Naive thymus-derived CD4-positive, alpha-beta T cell (primary cell): ENCODE measurements at regions not wholly inside any gene's neighbourhood (a gene's known extent, or its start where the extent isn't known, plus 50 kb on each side); places are given as distances from the start of the nearest gene placed in this dataset.

Source experiments
- ATAC-seq: fragments of 150-1000 bp; cut with Tn5 transposase; 2 replicates; pipeline ENCODE4 v1.10.0; 2021; ENCODE audit warnings: mild to moderate bottlenecking, moderate library complexity
- CTCF ChIA-PET: fragments of 350-600 bp; sonication (Branson Sonifier 250); formaldehyde crosslinking; loops from one replicate; lab custom pipeline; 2021; ENCODE audit warnings: antibody characterized with exemption; lab: Charles Lee
- POLR2A ChIA-PET: fragments of 350-600 bp; sonication (Branson Sonifier 250); formaldehyde crosslinking; loops from one replicate; lab custom pipeline; 2021; ENCODE audit warnings: antibody characterized with exemption, inconsistent platforms; lab: Charles Lee
- DNase-seq, 9 donors: peaks; one replicate each; pipeline versions ENCODE4 v3.0.0 to v3.0.0-alpha.2; 2020 to 2022; ENCODE audit warnings: mixed read lengths in 1 of 9
- H3K27ac ChIP-seq: one replicate; pipeline ENCODE4 v1.7.0; 2013; ENCODE audit warnings: mild to moderate bottlenecking, low read depth, low read length, moderate library complexity
- H3K27me3 ChIP-seq, 2 donors: one replicate each; pipeline ENCODE4 v1.7.0; 2013; ENCODE audit warnings: low read length in 2 of 2, mild to moderate bottlenecking in 2 of 2, moderate library complexity in 2 of 2; ENCODE audit not compliant: control insufficient read depth in 2 of 2, insufficient read depth in 2 of 2
- H3K36me3 ChIP-seq, 3 experiments: 1 replicate in 2 of 3; 2 replicates in 1 of 3; pipeline ENCODE4 v1.7.0; 2013; ENCODE audit warnings: low read length in 3 of 3, mild to moderate bottlenecking in 3 of 3, moderate library complexity in 1 of 3; ENCODE audit not compliant: insufficient read depth in 3 of 3, control insufficient read depth in 2 of 3
- H3K4me1 ChIP-seq, 2 donors: one replicate each; pipeline ENCODE4 v1.7.0; 2013; ENCODE audit warnings: low read length in 2 of 2, mild to moderate bottlenecking in 2 of 2, moderate library complexity in 1 of 2; ENCODE audit not compliant: control insufficient read depth in 2 of 2, insufficient read depth in 2 of 2
- H3K4me3 ChIP-seq: 2 replicates; pipeline ENCODE4 v1.7.0; 2013; ENCODE audit warnings: mild to moderate bottlenecking, low read length
- H3K9me3 ChIP-seq, 3 experiments: 1 replicate in 2 of 3; 2 replicates in 1 of 3; pipeline ENCODE4 v1.7.0; 2013; ENCODE audit warnings: low read length in 3 of 3; ENCODE audit not compliant: control insufficient read depth in 2 of 3
- H3K27ac Mint-ChIP-seq, 9 donors: one replicate each; pipeline ENCODE4 v1.8.0; 2020 to 2022; ENCODE audit warnings: mixed read lengths in 9 of 9, mild to moderate bottlenecking in 8 of 9, moderate library complexity in 5 of 9, inconsistent platforms in 2 of 9
- H3K27me3 Mint-ChIP-seq, 5 donors: one replicate each; pipeline ENCODE4 v1.8.0; 2021 to 2022; ENCODE audit warnings: mixed read lengths in 5 of 5, mild to moderate bottlenecking in 1 of 5
- H3K36me3 Mint-ChIP-seq, 5 donors: one replicate each; pipeline ENCODE4 v1.8.0; 2020 to 2022; ENCODE audit warnings: mixed read lengths in 5 of 5, mild to moderate bottlenecking in 3 of 5, inconsistent platforms in 1 of 5
- H3K4me1 Mint-ChIP-seq, 7 donors: one replicate each; pipeline ENCODE4 v1.8.0; 2020 to 2022; ENCODE audit warnings: mixed read lengths in 7 of 7, mild to moderate bottlenecking in 3 of 7, inconsistent platforms in 1 of 7
- H3K4me3 Mint-ChIP-seq, 10 donors: one replicate each; pipeline ENCODE4 v1.8.0; 2020 to 2022; ENCODE audit warnings: mild to moderate bottlenecking in 10 of 10, mixed read lengths in 10 of 10, moderate library complexity in 6 of 10, inconsistent platforms in 2 of 10
- H3K9me3 Mint-ChIP-seq, 11 donors: one replicate each; pipeline ENCODE4 v1.8.0; 2020 to 2022; ENCODE audit warnings: mixed read lengths in 11 of 11, mild to moderate bottlenecking in 4 of 11, inconsistent platforms in 1 of 11, moderate library complexity in 1 of 11
- intact Hi-C, 2 donors: fragments of 100-400 bp; cut with micrococcal nuclease; formaldehyde crosslinking; loops; one replicate each; pipeline ENCODE4 v1.15.1; 2023

DNA sequence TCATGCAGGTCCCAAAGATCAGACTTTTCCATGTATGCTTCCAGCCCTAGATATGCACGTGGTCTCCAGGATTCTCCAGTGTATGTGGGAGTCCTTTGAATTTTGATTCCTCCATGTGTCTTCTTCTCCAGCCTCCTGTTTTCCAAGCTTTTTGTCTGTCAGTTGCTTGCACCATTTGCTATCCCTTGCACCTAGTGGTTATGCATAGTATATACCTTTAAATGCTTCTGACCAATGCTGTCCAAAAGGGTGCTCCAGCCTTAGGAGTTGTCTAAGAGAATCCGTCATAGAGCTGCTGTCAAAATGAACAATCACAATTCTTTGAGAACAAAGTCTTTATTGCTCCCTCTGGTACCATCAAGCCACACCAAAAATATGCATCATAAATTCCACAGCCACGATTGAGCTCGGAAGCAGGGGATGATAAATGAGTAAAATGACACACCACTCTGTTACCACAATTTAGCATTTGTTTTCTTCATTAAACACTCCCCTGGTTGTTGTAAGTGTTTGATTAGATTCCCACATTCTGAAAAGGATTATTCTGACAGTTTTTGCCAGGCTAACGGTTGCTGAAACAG is 706.2 kb upstream of the GJE1 start:
- Mint-ChIP-seq H3K36me3 (peaks cover 0 to 4% (median 0%) of the 10 kb centered on the region in 5 donors), H3K9me3 (peaks cover 0 to 24% (median 21%) of the 10 kb centered on the region in 11 donors), H3K27me3 (peaks cover 0 to 8% (median 5%) of the 10 kb centered on the region in 5 donors), H3K4me1 (no peaks in the 10 kb centered on the region), H3K4me3 (no peak overlapping the region), H3K27ac (no peak overlapping the region)
- Histone ChIP-seq H3K9me3 (peaks cover 0 to 11% (median 0%) of the 10 kb centered on the region in 3 experiments), H3K4me1 (no peaks in the 10 kb centered on the region), H3K36me3 (no peaks in the 10 kb centered on the region), H3K4me3 (no peak overlapping the region), H3K27me3 (no peaks in the 10 kb centered on the region), H3K27ac (no peak overlapping the region)
- CTCF ChIA-PET = no interaction called here
- ATAC-seq (no peak), DNase-seq (no peak)
- intact Hi-C loops = no loop called here
- POLR2A ChIA-PET = no interaction called here

DNA sequence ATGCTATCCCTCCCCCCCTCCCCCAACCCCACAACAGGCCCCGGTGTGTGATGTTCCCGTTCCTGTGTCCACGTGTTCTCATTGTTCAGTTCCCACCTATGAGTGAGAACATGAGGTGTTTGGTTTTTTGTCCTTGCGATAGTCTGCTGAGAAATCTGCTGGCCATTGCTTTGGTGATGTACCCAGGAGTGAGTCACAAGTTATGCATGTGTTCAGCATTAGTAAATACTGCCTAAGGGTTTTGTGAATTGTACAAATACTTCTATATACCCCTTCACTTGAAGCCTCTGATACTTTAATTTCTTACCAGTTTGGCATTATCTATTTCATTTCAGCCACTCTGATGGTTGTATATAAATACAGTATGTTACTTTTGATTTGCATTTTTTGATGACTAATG is 711.3 kb upstream of the GJE1 start:
- Histone ChIP-seq H3K4me3 (no peak overlapping the region), H3K36me3 (no peaks in the 10 kb centered on the region), H3K4me1 (no peaks in the 10 kb centered on the region), H3K9me3 (peaks cover 0 to 7% (median 0%) of the 10 kb centered on the region in 3 experiments), H3K27ac (no peak overlapping the region), H3K27me3 (no peaks in the 10 kb centered on the region)
- Mint-ChIP-seq H3K27ac (no peak overlapping the region), H3K36me3 (peaks cover 0 to 4% (median 0%) of the 10 kb centered on the region in 5 donors), H3K4me3 (no peak overlapping the region), H3K4me1 (no peaks in the 10 kb centered on the region), H3K27me3 (peaks cover 0 to 5% (median 1%) of the 10 kb centered on the region in 5 donors), H3K9me3 (peaks cover 0 to 16% (median 12%) of the 10 kb centered on the region in 11 donors)
- ChIA-PET CTCF (no interaction called here), POLR2A (no interaction called here)
- ATAC-seq (no peak), DNase-seq (no peak)
- intact Hi-C loops = no loop called here

- H3K4me1 ChIP-seq = no peaks in the 10 kb centered on the region
- H3K27me3 ChIP-seq = no peaks in the 10 kb centered on the region
- no peaks in the 10 kb centered on the region for H3K36me3 Mint-ChIP-seq
- no peaks in the 10 kb centered on the region for H3K36me3 ChIP-seq
- H3K27ac ChIP-seq = no peak overlapping the region
- H3K27me3 Mint-ChIP-seq = peaks cover 0 to 9% (median 0%) of the 10 kb centered on the region in 5 donors
- H3K4me3 Mint-ChIP-seq = no peak overlapping the region
- no peaks in the 10 kb centered on the region for H3K9me3 ChIP-seq
- DNase-seq (no peak), ATAC-seq (no peak)
- no peak overlapping the region for H3K27ac Mint-ChIP-seq
- intact Hi-C loops = no loop called here
- H3K9me3 Mint-ChIP-seq = peaks cover 0 to 1% (median 0%) of the 10 kb centered on the region in 11 donors
- H3K4me3 ChIP-seq = no peak overlapping the region
- ChIA-PET POLR2A (no interaction called here), CTCF (no interaction called here)
- H3K4me1 Mint-ChIP-seq = no peaks in the 10 kb centered on the region
Observed at GRCh38 chr6:141418076-141418475, 714.6 kb upstream of the GJE1 start.

DNA sequence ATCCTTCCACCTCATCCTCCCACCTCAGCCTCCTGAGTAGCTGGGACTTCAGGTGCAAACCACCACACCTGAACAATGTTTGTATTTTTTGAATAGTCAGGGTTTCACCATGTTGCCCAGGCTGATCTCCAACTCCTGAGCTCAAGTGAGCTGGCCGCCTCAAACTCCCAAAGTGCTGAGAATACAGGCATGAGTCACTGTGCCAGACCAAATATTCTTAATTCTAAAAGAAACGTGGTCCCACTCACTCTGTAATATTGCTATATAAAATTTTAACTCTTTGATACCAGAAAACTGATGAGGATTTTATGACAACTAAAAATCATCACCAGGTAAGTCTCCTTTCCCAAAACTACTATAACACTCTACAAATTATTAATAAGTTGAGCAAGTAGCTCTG is 716.8 kb upstream of the GJE1 start:
- H3K27me3 Mint-ChIP-seq = peaks cover 0 to 9% (median 0%) of the 10 kb centered on the region in 5 donors
- Histone ChIP-seq H3K27ac (no peak overlapping the region), H3K4me3 (no peak overlapping the region), H3K27me3 (no peaks in the 10 kb centered on the region), H3K9me3 (no peaks in the 10 kb centered on the region), H3K4me1 (no peaks in the 10 kb centered on the region), H3K36me3 (no peaks in the 10 kb centered on the region)
- DNase-seq (no peak), ATAC-seq (no peak)
- no peak overlapping the region for H3K27ac Mint-ChIP-seq
- ChIA-PET POLR2A (no interaction called here), CTCF (no interaction called here)
- H3K36me3 Mint-ChIP-seq = no peaks in the 10 kb centered on the region
- no peak overlapping the region for H3K4me3 Mint-ChIP-seq
- H3K9me3 Mint-ChIP-seq = peaks cover 0 to 5% (median 1%) of the 10 kb centered on the region in 11 donors
- intact Hi-C loops = no loop called here
- no peaks in the 10 kb centered on the region for H3K4me1 Mint-ChIP-seq

DNA sequence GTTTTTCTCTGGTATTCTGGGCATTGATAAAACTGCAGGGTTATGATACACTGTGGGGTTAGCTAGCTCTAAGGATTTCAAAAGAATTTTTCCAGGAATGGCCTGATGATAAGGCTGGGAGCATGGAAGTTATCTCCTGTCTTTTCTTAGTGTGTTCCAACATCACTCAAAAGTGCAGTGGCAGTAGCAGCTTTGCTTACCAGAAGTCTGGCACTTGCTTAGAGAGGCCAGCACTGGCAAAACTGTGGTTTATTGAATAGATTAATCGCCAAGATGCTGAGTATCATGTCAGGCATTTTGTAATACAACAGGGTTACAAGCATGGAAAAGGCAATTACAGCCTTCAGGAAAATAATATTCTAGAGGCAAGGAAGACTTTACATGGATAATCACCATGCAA is 719.5 kb upstream of the GJE1 start:
- H3K27ac ChIP-seq = no peak overlapping the region
- no peaks in the 10 kb centered on the region for H3K4me1 ChIP-seq
- CTCF ChIA-PET = no interaction called here
- no peaks in the 10 kb centered on the region for H3K36me3 ChIP-seq
- intact Hi-C loops = no loop called here
- peaks cover 0 to 9% (median 0%) of the 10 kb centered on the region in 5 donors for H3K27me3 Mint-ChIP-seq
- no peaks in the 10 kb centered on the region for H3K27me3 ChIP-seq
- peaks cover 0 to 29% (median 12%) of the 10 kb centered on the region in 11 donors for H3K9me3 Mint-ChIP-seq
- no peak overlapping the region for H3K27ac Mint-ChIP-seq
- peaks cover 0 to 13% (median 0%) of the 10 kb centered on the region in 3 experiments for H3K9me3 ChIP-seq
- POLR2A ChIA-PET = no interaction called here
- no peak for ATAC-seq
- H3K4me3 Mint-ChIP-seq = no peak overlapping the region
- H3K4me1 Mint-ChIP-seq = no peaks in the 10 kb centered on the region
- peaks cover 0 to 5% (median 4%) of the 10 kb centered on the region in 5 donors for H3K36me3 Mint-ChIP-seq
- DNase-seq = no peak
- no peak overlapping the region for H3K4me3 ChIP-seq

GRCh38 chr6:141406761-141407160 is 726.0 kb upstream of the GJE1 start:
- Histone ChIP-seq H3K9me3 (peaks cover 0 to 15% (median 0%) of the 10 kb centered on the region in 3 experiments), H3K27ac (no peak overlapping the region), H3K27me3 (no peaks in the 10 kb centered on the region), H3K36me3 (no peaks in the 10 kb centered on the region), H3K4me1 (no peaks in the 10 kb centered on the region), H3K4me3 (no peak overlapping the region)
- peaks cover 0 to 39% (median 12%) of the 10 kb centered on the region in 11 donors for H3K9me3 Mint-ChIP-seq
- ChIA-PET POLR2A (no interaction called here), CTCF (no interaction called here)
- intact Hi-C loops = loop anchor here in 1 of 2 donors (10.0 kb wide), 1 partner anchor 158 kb away; no protein-coding TSS in a partner anchor
- peaks cover 0 to 4% (median 0%) of the 10 kb centered on the region in 5 donors for H3K27me3 Mint-ChIP-seq
- no peak overlapping the region for H3K4me3 Mint-ChIP-seq
- no peak for ATAC-seq
- peak overlapping the region in 1 of 9 donors; percentile 35 for H3K27ac Mint-ChIP-seq
- H3K4me1 Mint-ChIP-seq = peaks cover 0 to 8% (median 3%) of the 10 kb centered on the region in 7 donors
- DNase-seq = no peak
- H3K36me3 Mint-ChIP-seq = peaks cover 0 to 5% (median 4%) of the 10 kb centered on the region in 5 donors

DNA sequence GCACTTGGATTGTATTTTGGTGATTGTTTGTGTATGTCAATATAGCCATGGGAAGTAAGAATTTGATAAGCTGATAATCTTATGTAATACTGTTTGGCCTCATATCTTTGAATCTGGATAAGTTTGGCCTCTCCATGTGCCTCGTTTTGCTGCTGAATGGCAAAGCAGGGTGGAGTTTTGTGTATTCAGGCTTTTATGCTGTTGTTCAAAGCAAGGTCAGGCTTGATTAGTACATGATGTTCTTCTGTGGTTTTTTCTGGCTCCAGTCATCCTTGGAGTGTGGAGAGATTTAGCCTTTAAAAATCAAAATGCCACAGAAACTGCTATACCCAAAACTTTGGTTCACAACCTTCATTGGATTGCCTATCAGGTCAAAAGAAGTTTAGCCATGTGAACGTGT is 728.9 kb upstream of the GJE1 start:
- H3K4me1 Mint-ChIP-seq = peaks cover 0 to 9% (median 3%) of the 10 kb centered on the region in 7 donors
- intact Hi-C loops = loop anchor here in 1 of 2 donors (10.0 kb wide), 1 partner anchor 161 kb away; no protein-coding TSS in a partner anchor

More for the DNA sequence above, 728.9 kb upstream of the GJE1 start:
- DNase-seq (no peak), ATAC-seq (no peak)
- H3K9me3 ChIP-seq = peaks cover 0 to 8% (median 0%) of the 10 kb centered on the region in 3 experiments
- Mint-ChIP-seq H3K27me3 (peaks cover 0 to 5% (median 4%) of the 10 kb centered on the region in 5 donors), H3K27ac (no peak overlapping the region), H3K36me3 (peaks cover 0 to 2% (median under 1%) of the 10 kb centered on the region in 5 donors), H3K4me3 (no peak overlapping the region), H3K9me3 (peaks cover 0 to 18% (median 6%) of the 10 kb centered on the region in 11 donors)
- H3K36me3 ChIP-seq = no peaks in the 10 kb centered on the region
- no peak overlapping the region for H3K4me3 ChIP-seq
- no peak overlapping the region for H3K27ac ChIP-seq
- H3K27me3 ChIP-seq = no peaks in the 10 kb centered on the region
- ChIA-PET CTCF (no interaction called here), POLR2A (no interaction called here)
- H3K4me1 ChIP-seq = no peaks in the 10 kb centered on the region
